PFSK-1 (cell line): ENCODE measurements at regions not wholly inside any gene's neighbourhood (a gene's known extent, or its start where the extent isn't known, plus 50 kb on each side); places are given as distances from the start of the nearest gene placed in this dataset.

Experiments
- POLR2AphosphoS5 ChIP-seq: IDR thresholded peaks from 2 replicates; pipeline ENCODE4 v1.6.1; 2012; ENCODE audit warnings: low read depth, mild to moderate bottlenecking, control low read depth, low read length, moderate library complexity
- REST ChIP-seq, 2 experiments: IDR thresholded peaks; 2 replicates each; pipeline versions ENCODE4 v1.6.1 to v1.8.0; 2011 to 2012; ENCODE audit warnings: low read depth in 2 of 2, low read length in 2 of 2, control low read depth in 1 of 2, inconsistent platforms in 1 of 2, mild to moderate bottlenecking in 1 of 2, moderate library complexity in 1 of 2; ENCODE audit not compliant: insufficient read depth in 1 of 2
- SIN3A ChIP-seq: IDR thresholded peaks from 2 replicates; pipeline ENCODE4 v1.6.1; 2012; ENCODE audit warnings: mild to moderate bottlenecking, low read length, moderate library complexity, borderline replicate concordance; ENCODE audit not compliant: insufficient read depth
- TAF1 ChIP-seq: IDR thresholded peaks from 2 replicates; pipeline ENCODE4 v1.6.1; 2012; ENCODE audit warnings: low read length, control low read depth, borderline replicate concordance; ENCODE audit not compliant: insufficient read depth

- TF ChIP-seq POLR2AphosphoS5 (no peak), TAF1 (no peak), REST (IDR thresholded peaks at IDR 0.05; ENCODE audit: insufficient read depth in 1 of 2, low read depth in 2 of 2, low read length in 2 of 2) (no peak), SIN3A (no peak)
Observed at GRCh38 chr20:53654932-53655624, 61.4 kb upstream of the ZNF217 start.
